GM21447 (cell line): ENCODE measurements at regions not wholly inside any gene's neighbourhood (a gene's known extent, or its start where the extent isn't known, plus 50 kb on each side); places are given as distances from the start of the nearest gene placed in this dataset.
"Not testable (repeated sequence)": the region's sequence is repeated elsewhere in the genome, so short reads cannot be mapped to it uniquely, and the experiment has no call there.

Experiments used
- ATAC-seq: cut with Tn5 transposase; IDR thresholded peaks from one replicate; pipeline ENCODE4 v1.9.1; 2021; ENCODE audit not compliant: unreplicated experiment

DNA sequence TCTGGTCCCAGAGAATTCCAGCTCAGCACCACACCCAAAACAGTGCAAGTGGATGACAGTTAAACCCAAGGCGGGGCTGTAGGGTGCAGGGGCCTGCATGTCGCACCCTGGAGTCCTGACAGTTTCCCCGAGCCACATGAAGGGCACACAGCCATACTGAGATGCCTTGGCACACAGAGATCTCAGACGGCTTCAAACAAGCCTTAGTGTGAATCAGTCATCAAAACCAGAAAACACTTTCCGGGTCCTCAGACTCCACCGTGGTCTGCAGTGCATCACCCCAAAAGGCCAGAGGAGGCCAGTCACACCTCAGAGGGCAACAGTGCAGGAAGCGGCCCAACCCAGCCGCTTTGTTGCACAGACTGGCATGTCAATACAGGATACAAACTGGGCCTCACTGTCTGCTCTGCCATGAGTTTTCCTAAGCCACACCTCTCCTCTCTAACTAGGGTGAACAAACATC lies 64.6 kb upstream of the ENPP6 start:
- peak; percentile 25 for ATAC-seq

DNA sequence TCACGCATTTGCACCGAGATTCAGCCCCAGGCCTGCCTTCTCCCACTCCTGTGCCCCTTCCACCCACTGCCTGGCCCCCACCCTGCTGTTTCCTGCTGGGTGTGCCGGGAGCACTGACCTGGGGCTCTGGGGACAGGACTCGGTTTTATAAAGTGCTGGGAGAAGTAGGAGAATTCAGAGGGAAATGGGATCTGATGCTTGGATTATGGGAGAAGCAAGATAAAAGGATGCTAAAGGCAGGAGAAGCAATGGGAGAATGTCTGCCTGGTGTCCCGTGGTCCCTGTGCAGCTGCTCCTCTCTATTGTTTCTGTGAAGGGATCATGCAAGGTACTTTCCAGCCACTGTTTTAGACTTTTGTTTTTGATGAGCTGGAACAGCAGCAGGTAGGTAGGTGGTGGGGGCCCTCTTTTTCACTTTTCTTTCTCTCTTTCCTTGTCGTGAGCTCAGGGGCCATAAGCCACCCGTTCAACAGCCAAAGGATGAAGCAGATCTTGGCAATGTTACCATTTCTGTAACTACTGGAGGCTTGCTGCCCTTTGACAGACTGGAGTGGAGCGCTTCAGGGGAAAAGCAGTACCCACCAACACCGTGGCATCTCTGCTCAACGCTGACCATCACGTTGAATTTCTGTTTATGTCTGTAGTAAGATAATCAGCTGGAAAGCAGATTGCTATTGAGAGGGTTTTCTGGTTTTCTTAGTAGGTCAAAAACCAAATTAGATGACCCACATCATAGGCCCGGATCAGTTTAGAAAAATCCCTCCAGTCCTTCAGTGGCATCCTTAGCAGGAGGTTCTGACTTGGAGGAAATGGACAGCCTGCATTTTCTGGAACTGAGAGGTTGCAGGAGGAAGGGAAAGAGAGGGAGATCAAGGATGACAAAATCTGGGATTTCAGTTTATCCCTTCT lies 63.8 kb upstream of the ENPP6 start:
- peak; percentile 33 for ATAC-seq

DNA sequence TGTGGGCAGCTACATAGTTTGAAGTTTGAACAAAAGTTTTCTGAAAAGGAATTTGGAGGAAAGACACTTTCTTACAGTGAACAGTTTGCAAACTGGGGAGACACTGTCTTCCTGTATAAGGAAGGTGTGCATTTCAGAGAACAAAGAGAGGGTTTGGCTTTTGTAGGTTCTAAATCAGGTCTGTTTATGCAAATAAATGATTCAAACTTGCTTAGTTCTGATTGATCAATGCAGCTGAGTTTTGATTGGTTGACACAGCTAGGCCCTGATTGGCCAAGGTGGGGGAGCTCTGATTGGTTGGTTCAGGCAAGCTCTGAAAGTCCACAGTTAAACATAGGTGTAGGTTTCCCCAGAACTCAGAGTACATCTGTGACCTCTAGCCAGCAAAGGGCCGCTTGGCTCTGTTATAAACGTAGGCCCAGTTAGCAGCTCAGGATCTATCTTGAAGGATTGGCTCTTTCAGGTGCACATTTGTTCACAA lies 63.0 kb upstream of the ENPP6 start:
- ATAC-seq, result peak; percentile 30

DNA sequence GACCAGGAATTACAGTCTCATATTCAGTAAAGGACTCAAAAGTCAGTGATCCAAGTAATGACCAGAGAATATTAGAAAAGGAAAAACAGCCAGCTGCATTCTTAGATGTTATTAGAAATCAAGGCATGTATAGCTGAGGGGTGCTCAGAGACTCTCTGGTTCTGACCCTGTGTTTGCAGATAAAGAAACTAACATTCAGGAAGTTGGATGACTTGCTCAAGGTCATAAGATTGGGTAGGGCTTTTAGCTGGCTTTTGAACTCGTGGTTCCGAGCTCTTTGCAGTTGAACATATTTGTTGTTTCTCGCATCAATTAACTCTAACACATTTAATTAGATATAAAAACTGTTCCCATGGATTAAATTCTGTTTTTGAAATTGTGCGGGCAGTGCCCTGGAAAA lies 62.5 kb upstream of the ENPP6 start:
- no peak for ATAC-seq

DNA sequence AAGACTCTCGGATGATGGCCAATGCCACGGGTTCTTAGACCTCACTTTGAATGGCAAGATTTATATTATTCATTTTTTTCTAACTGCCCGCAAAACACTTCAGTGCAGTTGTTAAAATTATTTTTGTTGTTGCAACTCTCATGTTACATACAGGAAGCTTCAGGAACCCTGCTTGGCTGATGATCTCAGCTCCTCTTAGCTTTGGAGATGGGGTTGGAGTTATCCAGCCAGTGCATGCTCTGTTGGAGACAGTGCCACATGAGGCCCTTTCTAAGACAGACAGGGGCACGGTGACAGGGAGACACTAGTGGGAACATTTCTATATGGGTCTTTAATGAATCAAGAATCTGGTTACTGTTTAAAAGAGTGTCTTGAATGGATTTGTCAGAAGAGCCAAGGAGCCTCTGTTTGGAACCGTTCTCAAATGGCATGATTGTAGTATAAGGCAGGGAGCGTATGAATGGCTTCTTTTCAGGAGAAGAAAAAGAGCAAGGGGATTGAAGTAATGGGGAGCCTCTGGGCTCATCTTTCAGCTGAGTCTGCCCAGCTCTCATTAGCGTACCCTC lies 61.9 kb upstream of the ENPP6 start:
- ATAC-seq, result no peak

DNA sequence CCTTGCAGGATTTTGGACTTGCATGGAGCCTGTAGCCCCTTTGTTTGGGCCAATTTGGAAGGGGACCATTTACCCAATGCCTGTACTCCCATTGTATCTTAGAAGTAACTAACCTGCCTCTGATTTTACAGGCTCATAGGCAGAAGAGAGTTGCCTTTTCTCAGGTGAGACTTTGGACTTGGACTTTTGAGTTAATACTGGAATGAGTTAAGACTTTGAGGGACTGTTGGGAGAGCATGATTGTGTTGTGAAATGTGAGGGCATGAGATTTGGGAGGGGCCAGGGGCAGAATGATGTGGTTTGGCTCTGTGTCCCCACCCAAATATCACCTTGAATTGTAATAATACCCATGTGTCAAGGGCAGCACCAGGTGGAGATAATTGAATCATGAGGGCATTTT lies 60.1 kb upstream of the ENPP6 start:
- not testable (repeated sequence) for ATAC-seq

DNA sequence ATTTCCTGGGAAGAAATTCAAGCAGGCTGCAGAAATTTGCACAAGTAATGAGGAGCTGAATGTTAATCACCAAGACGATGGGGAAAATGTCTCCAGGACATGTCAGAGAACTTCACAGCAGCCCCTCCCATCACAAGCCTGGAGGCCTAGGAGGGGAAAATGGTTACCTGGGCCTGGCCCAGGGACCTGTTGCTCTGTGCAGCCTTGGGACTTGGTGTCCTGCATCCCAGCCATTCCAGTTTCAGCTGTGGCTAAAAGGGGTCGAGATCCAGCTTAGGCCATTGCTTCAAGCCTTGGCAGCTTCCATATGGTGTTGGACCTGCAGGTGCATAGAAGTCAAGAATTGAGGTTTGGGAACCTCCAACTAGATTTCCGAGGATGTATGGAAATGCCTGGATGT lies 59.3 kb upstream of the ENPP6 start:
- not testable (repeated sequence) for ATAC-seq

DNA sequence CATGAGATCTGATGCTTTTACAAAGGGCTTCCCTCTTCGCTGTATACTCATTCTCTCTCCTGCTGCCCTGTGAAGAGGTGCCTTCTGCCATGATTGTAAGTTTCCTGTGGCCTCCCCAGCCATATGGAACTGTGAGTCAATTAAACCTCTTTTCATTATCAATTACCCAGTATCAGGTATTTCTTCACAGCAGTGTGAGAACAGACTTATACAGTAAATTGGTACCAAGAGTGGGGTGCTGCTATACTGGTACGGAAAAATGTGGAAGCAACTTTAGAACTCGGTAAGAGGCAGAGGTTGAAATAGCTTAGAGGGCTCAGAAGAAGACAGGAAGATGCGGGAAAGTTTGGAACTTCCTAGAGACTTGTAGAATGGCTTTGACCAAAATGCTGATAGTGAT lies 58.7 kb upstream of the ENPP6 start:
- not testable (repeated sequence) for ATAC-seq

DNA sequence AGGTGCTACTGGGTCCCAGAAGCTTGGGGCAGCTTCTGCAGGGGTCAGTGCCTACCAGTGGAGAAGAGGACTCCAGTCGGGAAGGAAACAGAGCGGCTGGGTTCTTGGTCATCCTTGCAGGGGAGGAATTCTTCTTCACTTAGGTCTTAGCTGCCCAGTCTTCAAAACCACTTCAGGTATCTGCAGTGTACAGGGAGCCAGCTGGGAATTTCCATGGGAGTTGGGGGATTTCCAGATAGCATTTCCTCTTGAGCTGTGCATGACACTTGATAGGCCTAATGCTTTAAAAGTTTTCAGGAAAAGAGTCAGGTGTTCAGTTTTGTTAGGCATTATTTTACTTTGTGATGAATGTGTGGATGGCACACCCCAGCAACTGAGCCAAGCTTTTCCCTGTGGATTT lies 58.1 kb upstream of the ENPP6 start:
- no peak for ATAC-seq

DNA sequence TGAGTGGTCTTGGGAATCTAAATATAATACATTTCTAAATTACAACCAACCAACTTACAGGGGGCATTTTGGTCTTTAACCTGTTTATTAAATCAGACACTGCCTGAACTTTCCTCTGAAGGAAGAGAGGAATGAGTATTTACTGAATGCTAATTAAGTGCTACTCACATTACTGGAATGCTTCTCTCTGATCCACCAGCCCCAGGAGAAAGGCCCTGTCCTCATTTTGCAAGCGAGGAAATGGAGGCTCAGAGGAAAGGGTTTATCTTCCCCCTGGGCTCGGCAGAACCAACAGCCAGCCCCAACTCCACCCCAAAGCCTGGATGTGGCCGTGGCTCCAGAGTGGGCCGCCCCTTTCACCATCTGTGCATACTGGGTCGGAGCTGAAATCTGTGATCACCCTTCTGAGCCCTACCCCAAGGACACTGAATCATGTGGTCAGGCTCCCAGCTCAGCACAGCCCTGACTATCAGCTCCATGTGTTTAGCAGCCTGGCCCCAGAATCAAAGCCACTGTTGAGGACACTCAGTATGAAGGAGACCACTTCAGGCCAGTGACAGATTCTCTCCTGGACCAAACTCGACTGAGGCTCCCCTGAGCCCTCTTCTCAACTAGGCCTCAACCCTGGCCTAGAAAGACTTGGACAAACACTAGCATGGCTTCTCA lies 56.7 kb upstream of the ENPP6 start:
- no peak for ATAC-seq

DNA sequence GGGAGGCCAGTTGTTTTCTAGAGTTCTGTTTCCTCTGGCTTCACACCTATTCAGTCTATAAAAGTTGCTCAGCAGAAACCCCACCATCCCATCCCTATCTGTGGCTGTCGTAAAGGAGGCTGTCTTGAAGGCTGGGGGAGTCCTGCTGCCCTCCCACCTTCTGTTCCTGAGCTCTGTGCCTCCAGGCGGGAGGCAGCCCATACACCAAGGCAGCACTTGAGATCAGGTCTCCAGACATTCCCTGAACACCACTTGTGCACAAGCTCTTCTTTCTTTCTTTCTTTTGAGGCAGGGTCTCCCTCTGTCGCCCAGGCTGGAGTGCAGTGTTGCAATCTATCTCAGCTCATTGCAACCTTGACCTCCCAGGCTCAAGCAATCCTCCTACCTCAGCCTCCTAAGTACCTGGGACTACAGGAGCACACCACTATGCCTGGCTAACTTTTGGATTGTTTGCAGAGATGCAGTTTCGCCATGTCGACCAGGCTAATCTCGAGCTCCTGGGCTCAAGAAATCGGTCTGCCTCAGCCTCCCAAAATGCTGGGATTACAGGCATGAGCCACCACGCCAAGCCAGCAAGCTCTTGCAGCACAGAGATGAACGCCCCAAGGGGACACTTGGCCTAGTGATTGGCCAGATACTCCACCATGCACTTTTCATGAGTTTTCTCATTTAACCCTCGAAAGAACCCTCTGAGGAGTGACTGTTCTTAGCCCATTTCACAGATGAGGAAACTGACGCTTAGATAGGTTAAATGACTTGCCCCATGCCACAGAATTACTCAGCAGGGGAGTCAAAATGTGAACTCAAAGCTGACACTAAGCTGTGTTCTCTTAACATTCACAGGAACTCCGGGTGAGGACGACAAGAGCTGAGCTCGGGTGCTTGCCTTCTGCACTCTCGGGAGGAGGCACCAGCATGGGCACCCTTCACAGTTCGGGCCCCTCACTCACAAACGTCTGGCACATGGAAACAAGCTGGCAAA lies 55.8 kb upstream of the ENPP6 start:
- peak; percentile 63 for ATAC-seq

DNA sequence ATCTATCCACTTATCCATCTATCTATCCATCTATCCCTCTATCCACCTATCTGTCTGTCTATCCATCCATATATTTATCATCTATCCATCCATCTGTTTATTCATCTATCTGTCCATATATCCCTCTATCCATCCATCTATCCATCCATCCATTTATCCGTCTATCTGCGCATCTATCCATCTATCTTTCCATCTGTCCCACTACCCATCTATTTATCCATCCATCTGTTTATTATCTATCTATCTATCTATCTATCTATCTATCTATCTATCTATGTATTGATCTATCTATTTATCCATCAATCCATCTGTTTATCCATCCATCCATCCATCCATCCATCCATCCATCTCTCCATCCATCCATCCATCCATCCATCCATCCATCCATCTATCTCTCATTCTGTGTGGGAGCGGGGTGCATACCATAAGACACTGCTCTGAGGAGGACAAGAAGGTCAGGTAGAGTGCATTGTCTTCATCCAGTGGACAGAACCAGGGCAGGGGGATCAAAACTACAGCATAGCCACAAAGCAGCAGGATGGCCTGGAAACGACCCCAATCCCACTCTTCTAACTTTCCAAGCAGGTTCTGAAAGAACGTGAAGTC lies 53.2 kb upstream of the ENPP6 start:
- ATAC-seq, result no peak

DNA sequence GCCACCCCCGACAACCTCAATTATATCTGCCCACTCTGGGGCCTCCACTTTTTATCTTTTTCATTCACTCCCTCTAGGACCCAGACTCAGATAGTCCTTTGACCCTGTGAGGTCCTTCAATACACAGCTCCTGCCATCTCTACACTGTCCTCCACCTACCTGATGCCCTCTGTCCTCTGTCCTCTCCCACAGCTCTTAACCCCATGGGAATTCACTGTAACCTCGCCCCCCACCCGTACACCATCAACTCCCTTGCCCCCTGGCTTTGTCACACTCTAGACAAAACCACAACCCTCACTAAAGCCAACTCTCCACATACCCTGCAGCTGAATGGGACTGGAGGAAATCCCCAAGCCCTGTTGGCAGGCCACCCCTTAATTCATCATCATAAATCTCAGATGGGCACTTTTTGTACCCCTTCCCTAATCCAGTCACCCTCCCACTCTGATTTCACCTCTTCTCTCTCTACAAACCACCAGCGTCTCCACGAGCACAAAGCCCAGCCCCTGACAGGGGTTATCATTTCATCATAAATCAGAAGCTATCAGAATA lies 52.3 kb upstream of the ENPP6 start:
- no peak for ATAC-seq

DNA sequence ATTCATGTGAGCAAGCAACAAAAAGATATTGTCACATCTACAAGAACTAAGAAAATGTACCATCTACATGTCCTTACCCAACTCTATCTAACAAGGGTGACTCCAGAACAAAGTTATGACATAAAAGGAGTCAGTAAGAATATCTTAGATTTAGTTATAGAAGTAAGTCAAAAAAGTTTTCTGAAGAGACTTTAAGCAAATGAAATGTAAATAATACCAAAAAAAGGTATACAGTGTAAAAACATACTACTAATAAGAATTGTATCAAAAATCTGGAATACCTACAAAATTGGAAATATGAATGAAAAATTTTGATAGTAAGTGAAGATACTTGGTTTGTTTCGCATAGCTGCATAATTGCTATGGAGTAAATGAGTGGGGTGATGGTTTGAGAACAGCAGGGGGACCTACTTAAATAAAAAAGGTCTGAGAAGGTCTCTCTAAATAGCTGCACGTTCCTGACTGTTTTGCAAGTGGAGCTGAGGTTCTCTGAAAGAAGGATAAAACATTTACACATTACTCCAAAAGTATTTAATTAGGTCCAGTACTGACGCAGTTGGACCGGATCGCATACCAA lies 51.0 kb upstream of the ENPP6 start:
- no peak for ATAC-seq

DNA sequence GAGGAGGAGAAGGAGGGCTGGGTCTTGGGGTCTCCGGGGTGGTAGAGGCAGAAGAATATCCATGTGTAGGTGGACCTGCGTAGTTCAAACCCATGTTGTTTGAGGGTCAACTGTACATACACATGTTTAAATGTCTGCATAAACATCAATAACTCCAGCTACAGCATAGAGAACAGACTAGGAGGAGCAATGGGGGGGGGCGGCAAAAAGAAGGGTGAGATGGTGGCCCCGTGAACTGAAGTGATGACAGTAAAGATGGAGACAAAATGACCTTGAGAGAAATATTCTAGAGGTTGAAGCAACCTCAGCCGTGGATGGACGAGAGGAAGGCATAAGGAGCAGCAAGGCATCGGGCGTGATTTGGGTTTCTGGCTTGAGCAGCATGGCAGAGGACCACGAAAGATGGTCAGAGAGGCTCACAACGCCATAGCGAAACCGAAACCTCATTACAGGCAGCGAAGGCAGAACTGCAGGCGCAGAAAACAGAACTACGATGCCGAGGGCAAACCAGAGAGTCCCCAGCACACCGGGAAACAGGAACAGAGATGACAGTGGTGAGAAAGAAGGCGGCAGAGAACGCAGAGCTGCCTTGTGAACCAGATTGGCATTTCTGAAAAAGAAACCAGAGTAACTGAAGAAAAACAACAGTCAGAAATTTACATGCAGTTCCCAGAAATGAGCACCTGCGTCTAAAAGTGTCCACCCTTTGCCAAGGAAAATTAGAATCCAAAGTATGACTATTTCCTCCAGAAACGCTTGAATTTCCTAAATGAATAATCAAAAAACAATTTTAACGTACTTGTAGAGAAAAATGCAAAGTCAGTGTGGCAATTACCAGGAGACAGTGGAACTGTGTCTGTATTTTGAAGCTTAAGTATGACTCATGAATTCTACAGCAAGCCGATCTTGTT lies 50.3 kb upstream of the ENPP6 start:
- peak; percentile 78 for ATAC-seq
